ENCODE measurements at regions not wholly inside any gene's neighbourhood (a gene's known extent, or its start where the extent isn't known, plus 50 kb on each side); places are given as distances from the start of the nearest gene placed in this dataset.

- no peaks in the 10 kb centered on the region; the same call in 2 of the 3 replicates for H3K9me3 ChIP-seq (replicated peaks; ENCODE audit: control insufficient read depth, insufficient read depth, low read length)
- no peaks in the 10 kb centered on the region for H3K36me3 ChIP-seq (ENCODE audit: control insufficient read depth in 2 of 2, insufficient read depth in 2 of 2, low read length in 1 of 2)
- no peaks in the 10 kb centered on the region for H3K79me2 ChIP-seq (ENCODE audit: control insufficient read depth, insufficient read depth, low read length)
- FAIRE-seq (no peak), ATAC-seq (no peak), DNase-seq (ENCODE audit: low read depth, low spot score) (no peak)
- no peak overlapping the region for H2AFZ ChIP-seq (ENCODE audit: control insufficient read depth, low read depth, low read length)
- in situ Hi-C loops (cut with MboI) (no loop called here), intact Hi-C loops (cut with micrococcal nuclease; ENCODE audit: unreplicated experiment) (loop anchor here (2.0 kb wide), 1 partner anchor 25 kb away; no protein-coding TSS in a partner anchor)
- ChIA-PET POLR2A (no interaction called here), RAD21 (ENCODE audit: unreplicated experiment) (no interaction called here), SMC1A (ENCODE audit: uncharacterized antibody, unreplicated experiment) (interaction anchor here (1.4 kb wide), 1 partner anchor 13 kb away, joined by 4 read pairs; no protein-coding TSS in a partner anchor), CTCF (no interaction called here)
- TF ChIP-seq SMAD5 (IDR thresholded peaks at IDR 0.05; ENCODE audit: low read depth) (no peak), EZH2 (IDR thresholded peaks at IDR 0.05; ENCODE audit: borderline replicate concordance, control insufficient read depth, low read depth, low read length) (no peak), IRF5 (IDR thresholded peaks at IDR 0.05; ENCODE audit: borderline replicate concordance) (no peak), CHD2 (IDR thresholded peaks at IDR 0.05; ENCODE audit: borderline replicate concordance, low read depth, low read length) (no peak), PAX5 (IDR thresholded peaks at IDR 0.05; ENCODE audit: borderline replicate concordance, low read depth, low read length) (no peak), TCF12 (IDR thresholded peaks at IDR 0.05; ENCODE audit: low read depth, low read length) (no peak), NKRF (conservative IDR thresholded peaks at IDR 0.05) (no peak), NFYB (IDR thresholded peaks at IDR 0.05; ENCODE audit: insufficient read depth, low read depth, low read length) (no peak), HDAC6 (IDR thresholded peaks at IDR 0.05; ENCODE audit: unreplicated experiment) (no peak), ZNF384 (IDR thresholded peaks at IDR 0.05; ENCODE audit: borderline replicate concordance, low read depth, low read length) (no peak), CEBPB (IDR thresholded peaks at IDR 0.05; ENCODE audit: borderline replicate concordance in 1 of 2, low read depth in 2 of 2, low read length in 2 of 2) (no peak), BACH1 (IDR thresholded peaks at IDR 0.05; ENCODE audit: borderline replicate concordance) (no peak), ZNF687 (IDR thresholded peaks at IDR 0.05) (no peak), NFIC (IDR thresholded peaks at IDR 0.05; ENCODE audit: low read depth, low read length) (no peak), ZNF622 (IDR thresholded peaks at IDR 0.05) (no peak)
- WGBS (ENCODE audit: insufficient coverage, insufficient replicate concordance, low lambda C conversion rate, missing lambda C conversion rate): 25% methylated on average over 2 of the region's 2 CpGs
- no peaks in the 10 kb centered on the region for H4K20me1 ChIP-seq (ENCODE audit: control insufficient read depth, insufficient read depth)
- H3K27ac ChIP-seq (ENCODE audit: control insufficient read depth, insufficient read depth): no peak overlapping the region
- no TSS peak for BruUV-seq (replicated peaks)
- no peak overlapping the region for H3K4me2 ChIP-seq (ENCODE audit: control insufficient read depth, insufficient read depth)
- no peaks in the 10 kb centered on the region for H3K4me1 ChIP-seq (ENCODE audit: control insufficient read depth, insufficient read depth, low read length)
- no peak overlapping the region for H3K9ac ChIP-seq (ENCODE audit: control insufficient read depth, insufficient read depth, low read length)
- no peak overlapping the region for H3K4me3 ChIP-seq
- H3K27me3 ChIP-seq (replicated peaks in 1 of 2; ENCODE audit: control insufficient read depth in 2 of 2, insufficient read depth in 2 of 2, low read length in 1 of 2): no peaks in the 10 kb centered on the region
Observed at GRCh38 chr4:18185491-18185890, 163.9 kb upstream of the LCORL start.

All from GM12878 (cell line).